ENCODE measurements at regions not wholly inside any gene's neighbourhood (a gene's known extent, or its start where the extent isn't known, plus 50 kb on each side); places are given as distances from the start of the nearest gene placed in this dataset.

- DNase-seq (ENCODE audit: low read depth, low spot score) = no peak
- in situ Hi-C loops (cut with HindIII; ENCODE audit: low sequenced_read_pairs) = no loop called here
- no peak for TF ChIP-seq CTCF (IDR thresholded peaks at IDR 0.05; ENCODE audit: low read depth, low read length)
- H3K4me3 ChIP-seq (ENCODE audit: low read depth, low read length) = no peak overlapping the region
These were observed 557.9 kb upstream of the CDH11 start for GRCh38 chr16:65679785-65680184.

- in situ Hi-C loops (cut with HindIII; ENCODE audit: low sequenced_read_pairs) = no loop called here
- DNase-seq (ENCODE audit: low read depth, low spot score) = no peak
- H3K4me3 ChIP-seq (ENCODE audit: low read depth, low read length) = no peak overlapping the region
- no peak for TF ChIP-seq CTCF (IDR thresholded peaks at IDR 0.05; ENCODE audit: low read depth, low read length)
These were observed 553.3 kb upstream of the CDH11 start for GRCh38 chr16:65675161-65675560.

GRCh38 chr16:65672960-65673359 lies 551.1 kb upstream of the CDH11 start:
- no peak overlapping the region for H3K4me3 ChIP-seq (ENCODE audit: low read depth, low read length)
- TF ChIP-seq CTCF (IDR thresholded peaks at IDR 0.05; ENCODE audit: low read depth, low read length) = no peak
- no peak for DNase-seq (ENCODE audit: low read depth, low spot score)
- in situ Hi-C loops (cut with HindIII; ENCODE audit: low sequenced_read_pairs) = no loop called here

GRCh38 chr16:65671071-65671470 lies 549.2 kb upstream of the CDH11 start:
- DNase-seq (ENCODE audit: low read depth, low spot score) = no peak
- in situ Hi-C loops (cut with HindIII; ENCODE audit: low sequenced_read_pairs) = no loop called here
- no peak for TF ChIP-seq CTCF (IDR thresholded peaks at IDR 0.05; ENCODE audit: low read depth, low read length)
- H3K4me3 ChIP-seq (ENCODE audit: low read depth, low read length) = no peak overlapping the region

- DNase-seq (ENCODE audit: low read depth, low spot score) = no peak
- TF ChIP-seq CTCF (IDR thresholded peaks at IDR 0.05; ENCODE audit: low read depth, low read length) = no peak
- in situ Hi-C loops (cut with HindIII; ENCODE audit: low sequenced_read_pairs) = no loop called here
- no peak overlapping the region for H3K4me3 ChIP-seq (ENCODE audit: low read depth, low read length)
These were observed 546.3 kb upstream of the CDH11 start for GRCh38 chr16:65668064-65668595.

- peak; percentile 40 for TF ChIP-seq CTCF (IDR thresholded peaks at IDR 0.05; ENCODE audit: low read depth, low read length)
- H3K4me3 ChIP-seq (ENCODE audit: low read depth, low read length) = no peak overlapping the region
- in situ Hi-C loops (cut with HindIII; ENCODE audit: low sequenced_read_pairs) = no loop called here
- DNase-seq (ENCODE audit: low read depth, low spot score) = peak; percentile 54
These were observed 545.2 kb upstream of the CDH11 start for GRCh38 chr16:65667011-65667578.
